Caco-2 (cell line): ENCODE measurements at regions not wholly inside any gene's neighbourhood (a gene's known extent, or its start where the extent isn't known, plus 50 kb on each side); places are given as distances from the start of the nearest gene placed in this dataset.

ENCODE experiments used
- BruUV-seq: library from RNA; stranded (reverse); fragments of 400-500 nt; replicated peaks from 2 replicates; lab custom pipeline; 2021; lab: Mats Ljungman, UMichigan
- CTCF ChIA-PET: fragments of 300-600 bp; sonication (Branson Sonifier 250); formaldehyde crosslinking; loops from one replicate; lab custom pipeline; 2022; ENCODE audit warnings: antibody characterized with exemption; lab: Charles Lee
- POLR2A ChIA-PET: fragments of 300-600 bp; sonication (Branson Sonifier 250); formaldehyde crosslinking; loops from one replicate; lab custom pipeline; 2022; ENCODE audit warnings: antibody characterized with exemption; lab: Charles Lee
- DNase-seq, 2 experiments: peaks; one replicate each; pipeline versions ENCODE4 v3.0.0 to v3.0.0-alpha.2; 2020 to 2022
- H3K27me3 ChIP-seq: replicated peaks from 2 replicates; pipeline ENCODE4 v1.6.0; 2011; ENCODE audit warnings: low read length; ENCODE audit not compliant: control insufficient read depth, insufficient read depth
- H3K36me3 ChIP-seq: 2 replicates; pipeline ENCODE4 v1.5.1; 2011; ENCODE audit warnings: low read length; ENCODE audit not compliant: control insufficient read depth, insufficient read depth
- H3K4me1 ChIP-seq: fragments of 250-450 bp; sonication (Bioruptor Pico); 2 replicates; pipeline ENCODE4 v1.5.1; 2020; ENCODE audit warnings: mild to moderate bottlenecking
- H3K4me3 ChIP-seq: 2 replicates; pipeline ENCODE4 v1.5.1; 2011; ENCODE audit warnings: low read depth, mild to moderate bottlenecking, control low read depth, low read length
- H3K9me3 ChIP-seq: fragments of 250-450 bp; sonication (Bioruptor Pico); 2 replicates; pipeline ENCODE4 v1.5.1; 2020; ENCODE audit warnings: mild to moderate bottlenecking, moderate library complexity
- H3K27ac Mint-ChIP-seq: one replicate; pipeline ENCODE4 v1.8.0; 2022; ENCODE audit warnings: mixed read lengths; ENCODE audit not compliant: unreplicated experiment
- H3K27me3 Mint-ChIP-seq: one replicate; pipeline ENCODE4 v1.8.0; 2022; ENCODE audit warnings: mixed read lengths; ENCODE audit not compliant: insufficient read depth, unreplicated experiment
- H3K36me3 Mint-ChIP-seq: one replicate; pipeline ENCODE4 v1.8.0; 2022; ENCODE audit warnings: mild to moderate bottlenecking, mixed read lengths; ENCODE audit not compliant: insufficient read depth, unreplicated experiment
- H3K4me1 Mint-ChIP-seq: one replicate; pipeline ENCODE4 v1.8.0; 2022; ENCODE audit warnings: low read depth, mixed read lengths; ENCODE audit not compliant: unreplicated experiment
- H3K4me3 Mint-ChIP-seq: one replicate; pipeline ENCODE4 v1.8.0; 2022; ENCODE audit warnings: mild to moderate bottlenecking, moderate library complexity, mixed read lengths; ENCODE audit not compliant: unreplicated experiment
- H3K9me3 Mint-ChIP-seq: one replicate; pipeline ENCODE4 v1.8.0; 2022; ENCODE audit warnings: mixed read lengths; ENCODE audit not compliant: unreplicated experiment
- intact Hi-C: fragments of 100-400 bp; cut with micrococcal nuclease; formaldehyde crosslinking; loops from one replicate; pipeline ENCODE4 v1.10.0; 2022; ENCODE audit not compliant: unreplicated experiment
- TF ChIP-seq, protein P1 (sequence below), 2 experiments: fragments of 200-600 bp in 1 of 2; IDR thresholded peaks; 1 replicate in 1 of 2; 2 replicates in 1 of 2; pipeline versions ENCODE4 v1.5.1 to v1.8.0; 2011 to 2022; ENCODE audit warnings: antibody characterized with exemption in 1 of 2, control low read depth in 1 of 2, inconsistent platforms in 1 of 2, low read depth in 1 of 2, low read length in 1 of 2, mild to moderate bottlenecking in 1 of 2, moderate library complexity in 1 of 2; ENCODE audit not compliant: insufficient read depth in 1 of 2, severe bottlenecking in 1 of 2, unreplicated experiment in 1 of 2

DNA sequence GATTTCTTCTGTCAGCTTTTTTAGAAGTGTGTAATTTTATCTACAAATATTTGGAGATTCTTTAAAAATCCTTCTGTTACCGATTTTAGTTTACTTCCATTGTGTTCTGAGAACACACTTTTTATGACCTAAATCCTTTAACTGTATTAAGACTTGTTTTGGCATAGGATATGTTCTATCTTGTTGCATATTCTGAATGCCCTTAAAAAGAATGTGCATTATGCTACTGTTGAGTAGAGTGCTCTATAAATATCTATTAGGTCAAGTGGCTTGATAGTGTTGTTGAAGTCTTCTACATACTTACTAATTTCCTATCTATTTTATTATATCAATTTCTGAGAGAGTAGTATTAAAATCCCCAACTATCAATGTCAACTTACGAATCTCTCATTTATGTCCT is 502.2 kb downstream of the MAFB start:
- intact Hi-C loops, result no loop called here
- Mint-ChIP-seq H3K4me3 (no peak overlapping the region), H3K4me1 (no peaks in the 10 kb centered on the region), H3K9me3 (no peaks in the 10 kb centered on the region), H3K27me3 (peaks cover 20% of the 10 kb centered on the region), H3K27ac (no peak overlapping the region), H3K36me3 (no peaks in the 10 kb centered on the region)
- DNase-seq, result no peak
- POLR2A ChIA-PET, result no interaction called here
- no peaks in the 10 kb centered on the region for H3K9me3 ChIP-seq
- H3K36me3 ChIP-seq, result no peaks in the 10 kb centered on the region
- CTCF ChIA-PET, result interaction anchor here (0.6 kb wide), 1 partner anchor 26 kb away, joined by 3 read pairs; no protein-coding TSS in a partner anchor
- no peaks in the 10 kb centered on the region for H3K27me3 ChIP-seq
- H3K4me3 ChIP-seq, result no peak overlapping the region
- no TSS peak for BruUV-seq
- no peaks in the 10 kb centered on the region for H3K4me1 ChIP-seq
- TF ChIP-seq, protein P1, sequence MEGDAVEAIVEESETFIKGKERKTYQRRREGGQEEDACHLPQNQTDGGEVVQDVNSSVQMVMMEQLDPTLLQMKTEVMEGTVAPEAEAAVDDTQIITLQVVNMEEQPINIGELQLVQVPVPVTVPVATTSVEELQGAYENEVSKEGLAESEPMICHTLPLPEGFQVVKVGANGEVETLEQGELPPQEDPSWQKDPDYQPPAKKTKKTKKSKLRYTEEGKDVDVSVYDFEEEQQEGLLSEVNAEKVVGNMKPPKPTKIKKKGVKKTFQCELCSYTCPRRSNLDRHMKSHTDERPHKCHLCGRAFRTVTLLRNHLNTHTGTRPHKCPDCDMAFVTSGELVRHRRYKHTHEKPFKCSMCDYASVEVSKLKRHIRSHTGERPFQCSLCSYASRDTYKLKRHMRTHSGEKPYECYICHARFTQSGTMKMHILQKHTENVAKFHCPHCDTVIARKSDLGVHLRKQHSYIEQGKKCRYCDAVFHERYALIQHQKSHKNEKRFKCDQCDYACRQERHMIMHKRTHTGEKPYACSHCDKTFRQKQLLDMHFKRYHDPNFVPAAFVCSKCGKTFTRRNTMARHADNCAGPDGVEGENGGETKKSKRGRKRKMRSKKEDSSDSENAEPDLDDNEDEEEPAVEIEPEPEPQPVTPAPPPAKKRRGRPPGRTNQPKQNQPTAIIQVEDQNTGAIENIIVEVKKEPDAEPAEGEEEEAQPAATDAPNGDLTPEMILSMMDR (IDR thresholded peaks at IDR 0.05; ENCODE audit: insufficient read depth in 1 of 2, low read depth in 1 of 2, low read length in 1 of 2, severe bottlenecking in 1 of 2, unreplicated experiment in 1 of 2), result no peak

DNA sequence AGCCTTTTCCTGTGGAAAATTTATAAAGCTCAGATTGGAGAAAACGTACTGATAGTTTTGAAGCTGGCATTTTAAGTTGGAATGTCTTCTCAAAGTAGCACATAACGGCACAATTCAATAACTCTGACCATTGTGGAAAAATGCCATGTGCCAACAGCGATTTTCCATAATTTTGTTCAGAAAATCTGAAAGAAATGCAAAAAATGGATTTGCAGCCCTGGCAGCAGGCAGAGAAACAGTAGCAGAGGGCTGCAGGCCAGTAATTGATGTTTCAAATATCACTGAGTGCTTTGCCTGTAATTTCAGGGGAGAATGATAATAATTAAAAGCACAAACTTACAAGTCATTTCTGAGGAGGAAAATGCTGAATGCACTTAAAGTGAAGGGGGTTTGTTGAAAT is 507.4 kb downstream of the MAFB start:
- no TSS peak for BruUV-seq
- intact Hi-C loops, result no loop called here
- ChIA-PET POLR2A (no interaction called here), CTCF (no interaction called here)
- TF ChIP-seq, protein P1 (IDR thresholded peaks at IDR 0.05; ENCODE audit: insufficient read depth in 1 of 2, low read depth in 1 of 2, low read length in 1 of 2, severe bottlenecking in 1 of 2, unreplicated experiment in 1 of 2), result no peak
- Mint-ChIP-seq H3K27ac (no peak overlapping the region), H3K9me3 (no peaks in the 10 kb centered on the region), H3K4me3 (no peak overlapping the region), H3K27me3 (peaks cover 9% of the 10 kb centered on the region), H3K36me3 (no peaks in the 10 kb centered on the region), H3K4me1 (no peaks in the 10 kb centered on the region)
- no peaks in the 10 kb centered on the region for H3K4me1 ChIP-seq
- no peak overlapping the region for H3K4me3 ChIP-seq
- no peaks in the 10 kb centered on the region for H3K9me3 ChIP-seq
- H3K27me3 ChIP-seq, result no peaks in the 10 kb centered on the region
- no peaks in the 10 kb centered on the region for H3K36me3 ChIP-seq
- DNase-seq, result no peak

DNA sequence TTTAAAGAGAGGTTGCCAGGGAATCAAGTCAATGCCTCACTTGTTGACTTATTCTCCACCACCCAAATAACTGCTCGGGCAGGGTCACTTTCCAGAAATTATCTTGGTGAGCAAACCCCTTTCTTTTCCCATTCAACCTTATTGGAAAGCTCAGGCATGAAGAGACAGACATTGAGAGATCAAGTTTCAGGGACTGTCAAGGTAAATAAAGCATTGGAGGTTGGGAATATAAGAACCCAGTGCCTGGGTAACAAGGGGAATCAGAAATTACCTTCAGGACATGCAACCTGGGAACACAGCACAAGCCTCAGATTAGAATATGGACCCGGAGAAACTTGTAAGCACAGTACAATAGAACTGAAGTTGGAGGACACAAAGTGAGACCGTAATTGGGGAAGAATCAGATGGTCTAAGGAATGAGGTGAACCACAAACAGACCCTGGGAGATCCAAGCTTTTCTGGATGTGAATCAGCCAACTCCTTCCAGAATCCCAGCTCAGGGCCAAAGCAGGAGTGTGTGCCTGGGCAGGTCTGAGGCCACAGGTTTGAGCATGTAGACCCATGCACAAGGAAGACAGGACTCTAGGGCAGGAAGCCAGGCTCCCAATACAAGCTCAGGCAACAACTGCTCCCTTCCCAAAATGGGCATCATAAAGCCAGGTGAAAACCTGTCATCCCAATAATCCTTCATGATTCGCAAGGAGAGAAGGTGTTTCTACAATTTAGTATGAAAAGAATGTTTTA is 512.8 kb downstream of the MAFB start:
- POLR2A ChIA-PET, result no interaction called here
- CTCF ChIA-PET, result no interaction called here
- intact Hi-C loops, result no loop called here

More for the DNA sequence above, 512.8 kb downstream of the MAFB start:
- Histone ChIP-seq H3K9me3 (no peaks in the 10 kb centered on the region), H3K4me3 (no peak overlapping the region), H3K4me1 (no peaks in the 10 kb centered on the region), H3K27me3 (no peaks in the 10 kb centered on the region), H3K36me3 (no peaks in the 10 kb centered on the region)
- Mint-ChIP-seq H3K4me1 (no peaks in the 10 kb centered on the region), H3K27ac (no peak overlapping the region), H3K36me3 (no peaks in the 10 kb centered on the region), H3K27me3 (peaks cover 6% of the 10 kb centered on the region), H3K9me3 (no peaks in the 10 kb centered on the region), H3K4me3 (no peak overlapping the region)
- TF ChIP-seq, protein P1 (IDR thresholded peaks at IDR 0.05; ENCODE audit: insufficient read depth in 1 of 2, low read depth in 1 of 2, low read length in 1 of 2, severe bottlenecking in 1 of 2, unreplicated experiment in 1 of 2), result no peak
- no TSS peak for BruUV-seq
- no peak for DNase-seq
